ENCODE measurements at regions not wholly inside any gene's neighbourhood (a gene's known extent, or its start where the extent isn't known, plus 50 kb on each side); places are given as distances from the start of the nearest gene placed in this dataset.
"Not testable (repeated sequence)": the region's sequence is repeated elsewhere in the genome, so short reads cannot be mapped to it uniquely, and the experiment has no call there.

DNA sequence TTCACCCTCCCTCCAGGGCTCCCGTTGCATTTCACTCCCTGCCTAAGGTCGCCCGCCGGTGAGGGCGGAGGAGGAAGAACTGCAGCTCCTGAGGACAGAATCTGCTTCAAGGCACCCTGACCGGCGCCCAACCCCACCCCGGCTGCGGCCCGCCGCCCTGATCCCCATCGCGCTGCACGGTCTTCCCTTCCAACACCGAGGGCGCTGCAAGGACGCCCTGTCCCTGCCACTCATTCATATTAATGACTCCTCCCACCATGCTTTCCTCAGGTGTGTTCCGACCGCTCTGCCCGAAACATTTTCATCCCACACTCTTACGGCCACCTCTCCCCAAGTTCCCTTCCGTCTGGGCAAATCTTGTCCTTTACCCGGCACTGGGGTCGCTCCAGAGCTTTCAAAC is 248.6 kb downstream of the SPATA31A1 start:
- H3K27me3 ChIP-seq (ENCODE audit: control insufficient read depth in 1 of 2, insufficient read depth in 2 of 2, low read length in 2 of 2); H3K27ac ChIP-seq (ENCODE audit: low read length); H3K36me3 ChIP-seq (ENCODE audit: control insufficient read depth in 2 of 2, insufficient read depth in 2 of 2, low read length in 2 of 2); H3K9me3 ChIP-seq (ENCODE audit: control insufficient read depth in 2 of 2, low read length in 2 of 2); H3K9ac ChIP-seq (ENCODE audit: low read length in 2 of 2); H3K4me1 ChIP-seq (ENCODE audit: control insufficient read depth, insufficient read depth, low read length); H3K4me3 ChIP-seq (ENCODE audit: low read length in 2 of 2): not testable (repeated sequence)

- not testable (repeated sequence) for H3K4me1 ChIP-seq (ENCODE audit: control insufficient read depth, insufficient read depth, low read length); H3K9me3 ChIP-seq (ENCODE audit: control insufficient read depth in 2 of 2, low read length in 2 of 2); H3K36me3 ChIP-seq (ENCODE audit: control insufficient read depth in 2 of 2, insufficient read depth in 2 of 2, low read length in 2 of 2); H3K4me3 ChIP-seq (ENCODE audit: low read length in 2 of 2); H3K27ac ChIP-seq (ENCODE audit: low read length); H3K27me3 ChIP-seq (ENCODE audit: control insufficient read depth in 1 of 2, insufficient read depth in 2 of 2, low read length in 2 of 2); H3K9ac ChIP-seq (ENCODE audit: low read length in 2 of 2)
Observed at GRCh38 chr9:39611449-39612231, 256.2 kb downstream of the SPATA31A1 start.

DNA sequence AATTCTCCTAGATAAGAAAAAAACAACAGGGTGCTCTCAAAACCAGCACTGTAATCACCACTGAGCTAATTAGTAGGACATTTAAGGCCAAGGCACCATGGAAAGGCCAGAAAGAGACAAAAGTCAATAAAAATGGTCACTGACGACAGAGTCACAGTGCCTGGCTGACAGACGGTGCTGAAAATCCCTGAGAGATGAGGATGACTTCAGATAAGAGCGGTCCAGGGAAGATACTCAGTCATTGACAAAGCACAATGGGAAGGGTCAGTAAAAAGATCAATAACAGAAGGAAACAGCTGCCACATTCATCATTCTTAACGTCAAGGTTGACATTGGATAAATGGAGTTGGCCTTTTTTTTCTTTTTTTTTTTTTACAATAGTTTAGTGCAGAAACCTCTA is 261.0 kb downstream of the SPATA31A1 start:
- not testable (repeated sequence) for H3K4me1 ChIP-seq (ENCODE audit: control insufficient read depth, insufficient read depth, low read length); H3K4me3 ChIP-seq (ENCODE audit: low read length in 2 of 2); H3K27ac ChIP-seq (ENCODE audit: low read length); H3K9ac ChIP-seq (ENCODE audit: low read length in 2 of 2); H3K27me3 ChIP-seq (ENCODE audit: control insufficient read depth in 1 of 2, insufficient read depth in 2 of 2, low read length in 2 of 2); H3K9me3 ChIP-seq (ENCODE audit: control insufficient read depth in 2 of 2, low read length in 2 of 2); H3K36me3 ChIP-seq (ENCODE audit: control insufficient read depth in 2 of 2, insufficient read depth in 2 of 2, low read length in 2 of 2)

- H3K9me3 ChIP-seq (ENCODE audit: control insufficient read depth in 2 of 2, low read length in 2 of 2); H3K4me3 ChIP-seq (ENCODE audit: low read length in 2 of 2); H3K27ac ChIP-seq (ENCODE audit: low read length); H3K4me1 ChIP-seq (ENCODE audit: control insufficient read depth, insufficient read depth, low read length); H3K9ac ChIP-seq (ENCODE audit: low read length in 2 of 2); H3K36me3 ChIP-seq (ENCODE audit: control insufficient read depth in 2 of 2, insufficient read depth in 2 of 2, low read length in 2 of 2); H3K27me3 ChIP-seq (ENCODE audit: control insufficient read depth in 1 of 2, insufficient read depth in 2 of 2, low read length in 2 of 2): not testable (repeated sequence)
Observed at GRCh38 chr9:39624048-39624447, 268.6 kb downstream of the SPATA31A1 start.

DNA sequence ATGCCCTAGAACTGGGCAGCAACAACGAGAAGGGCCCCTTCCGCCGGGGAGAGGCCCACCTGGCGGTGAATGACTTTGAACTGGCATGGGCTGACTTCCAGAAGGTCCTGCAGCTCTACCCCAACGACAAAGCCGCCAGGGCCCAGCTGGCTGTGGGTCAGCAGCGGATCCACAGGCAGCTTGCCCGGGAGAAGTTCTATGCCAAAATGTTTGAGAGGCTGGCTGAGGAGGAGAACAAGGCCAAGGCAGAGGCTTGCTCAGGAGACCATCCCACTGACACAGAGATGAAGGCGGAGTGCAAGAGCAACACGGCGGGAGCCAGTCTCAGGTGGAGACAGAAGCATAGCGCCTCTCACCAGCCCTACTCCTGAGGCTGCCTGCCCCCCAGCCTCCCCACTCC is 276.6 kb downstream of the SPATA31A1 start:
- not testable (repeated sequence) for H3K27ac ChIP-seq (ENCODE audit: low read length); H3K27me3 ChIP-seq (ENCODE audit: control insufficient read depth in 1 of 2, insufficient read depth in 2 of 2, low read length in 2 of 2); H3K4me1 ChIP-seq (ENCODE audit: control insufficient read depth, insufficient read depth, low read length); H3K9ac ChIP-seq (ENCODE audit: low read length in 2 of 2); H3K4me3 ChIP-seq (ENCODE audit: low read length in 2 of 2); H3K36me3 ChIP-seq (ENCODE audit: control insufficient read depth in 2 of 2, insufficient read depth in 2 of 2, low read length in 2 of 2); H3K9me3 ChIP-seq (ENCODE audit: control insufficient read depth in 2 of 2, low read length in 2 of 2)

DNA sequence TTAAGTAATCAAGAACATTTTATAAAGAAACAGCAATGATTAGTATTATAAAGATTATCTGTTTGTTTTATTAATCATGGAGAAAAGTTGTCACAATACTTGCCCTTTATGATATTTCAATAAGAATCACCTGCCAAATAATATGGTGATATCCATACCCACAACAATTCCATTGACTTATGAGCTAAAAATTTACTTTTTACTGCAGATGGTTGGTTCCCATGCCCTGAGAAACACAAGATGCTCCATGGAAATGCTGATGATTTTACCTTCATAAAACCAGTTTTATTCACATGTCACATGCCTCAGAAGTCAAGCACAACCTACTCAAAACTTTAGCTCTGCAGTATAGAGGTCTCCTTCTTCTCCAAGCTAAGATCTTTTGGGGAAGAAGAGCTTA is 293.6 kb downstream of the SPATA31A1 start:
- H3K27ac ChIP-seq (ENCODE audit: low read length); H3K36me3 ChIP-seq (ENCODE audit: control insufficient read depth in 2 of 2, insufficient read depth in 2 of 2, low read length in 2 of 2); H3K27me3 ChIP-seq (ENCODE audit: control insufficient read depth in 1 of 2, insufficient read depth in 2 of 2, low read length in 2 of 2); H3K9me3 ChIP-seq (ENCODE audit: control insufficient read depth in 2 of 2, low read length in 2 of 2); H3K9ac ChIP-seq (ENCODE audit: low read length in 2 of 2); H3K4me1 ChIP-seq (ENCODE audit: control insufficient read depth, insufficient read depth, low read length); H3K4me3 ChIP-seq (ENCODE audit: low read length in 2 of 2): not testable (repeated sequence)

GRCh38 chr9:39656960-39657603 is 301.6 kb downstream of the SPATA31A1 start:
- not testable (repeated sequence) for H3K4me1 ChIP-seq (ENCODE audit: control insufficient read depth, insufficient read depth, low read length); H3K9ac ChIP-seq (ENCODE audit: low read length in 2 of 2); H3K36me3 ChIP-seq (ENCODE audit: control insufficient read depth in 2 of 2, insufficient read depth in 2 of 2, low read length in 2 of 2)

DNA sequence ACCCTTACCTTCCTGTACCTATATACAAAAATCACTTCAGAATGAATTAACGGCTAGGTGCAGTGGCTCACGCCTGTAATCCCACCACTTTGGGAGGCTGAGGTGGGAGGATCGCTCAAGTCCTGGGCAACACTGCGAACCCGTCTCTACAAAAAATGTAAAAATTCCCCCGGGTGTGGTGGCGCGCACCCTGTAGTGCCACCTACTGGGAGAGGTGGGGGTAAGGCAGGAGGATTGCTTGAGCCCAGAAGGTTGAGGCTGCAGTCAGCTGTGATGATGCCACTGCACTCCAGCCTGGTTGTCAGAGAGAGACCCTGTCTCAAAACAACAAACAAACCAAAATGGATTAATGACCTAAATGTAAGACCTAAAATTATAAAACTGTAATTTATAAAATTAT is 307.6 kb downstream of the SPATA31A1 start:
- H3K4me3 ChIP-seq (ENCODE audit: low read length in 2 of 2); H3K4me1 ChIP-seq (ENCODE audit: control insufficient read depth, insufficient read depth, low read length); H3K9ac ChIP-seq (ENCODE audit: low read length in 2 of 2); H3K9me3 ChIP-seq (ENCODE audit: control insufficient read depth in 2 of 2, low read length in 2 of 2); H3K27me3 ChIP-seq (ENCODE audit: control insufficient read depth in 1 of 2, insufficient read depth in 2 of 2, low read length in 2 of 2); H3K27ac ChIP-seq (ENCODE audit: low read length); H3K36me3 ChIP-seq (ENCODE audit: control insufficient read depth in 2 of 2, insufficient read depth in 2 of 2, low read length in 2 of 2): not testable (repeated sequence)

More at GRCh38 chr9:39656960-39657603, 301.6 kb downstream of the SPATA31A1 start:
- H3K4me3 ChIP-seq (ENCODE audit: low read length in 2 of 2); H3K27me3 ChIP-seq (ENCODE audit: control insufficient read depth in 1 of 2, insufficient read depth in 2 of 2, low read length in 2 of 2); H3K9me3 ChIP-seq (ENCODE audit: control insufficient read depth in 2 of 2, low read length in 2 of 2); H3K27ac ChIP-seq (ENCODE audit: low read length): not testable (repeated sequence)

DNA sequence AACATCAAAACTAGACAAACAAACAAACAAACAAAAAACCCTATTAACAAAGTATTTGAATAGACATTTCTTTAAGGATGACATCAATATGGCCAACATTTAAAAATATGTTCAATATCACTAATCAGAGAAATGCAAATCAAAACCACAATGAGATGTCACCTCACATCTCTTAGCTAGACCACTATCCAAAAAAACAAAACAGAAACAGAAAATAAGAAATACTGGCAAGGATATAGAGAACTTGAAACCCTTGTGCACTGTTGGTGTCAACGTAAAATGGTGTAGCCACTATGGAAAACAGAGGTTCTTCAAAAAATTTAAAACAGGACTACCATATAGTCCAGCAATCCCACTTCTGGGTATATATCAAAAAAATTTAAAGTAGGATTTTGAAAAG is 308.2 kb downstream of the SPATA31A1 start:
- H3K36me3 ChIP-seq (ENCODE audit: control insufficient read depth in 2 of 2, insufficient read depth in 2 of 2, low read length in 2 of 2); H3K9ac ChIP-seq (ENCODE audit: low read length in 2 of 2); H3K4me3 ChIP-seq (ENCODE audit: low read length in 2 of 2); H3K4me1 ChIP-seq (ENCODE audit: control insufficient read depth, insufficient read depth, low read length); H3K9me3 ChIP-seq (ENCODE audit: control insufficient read depth in 2 of 2, low read length in 2 of 2); H3K27me3 ChIP-seq (ENCODE audit: control insufficient read depth in 1 of 2, insufficient read depth in 2 of 2, low read length in 2 of 2); H3K27ac ChIP-seq (ENCODE audit: low read length): not testable (repeated sequence)

DNA sequence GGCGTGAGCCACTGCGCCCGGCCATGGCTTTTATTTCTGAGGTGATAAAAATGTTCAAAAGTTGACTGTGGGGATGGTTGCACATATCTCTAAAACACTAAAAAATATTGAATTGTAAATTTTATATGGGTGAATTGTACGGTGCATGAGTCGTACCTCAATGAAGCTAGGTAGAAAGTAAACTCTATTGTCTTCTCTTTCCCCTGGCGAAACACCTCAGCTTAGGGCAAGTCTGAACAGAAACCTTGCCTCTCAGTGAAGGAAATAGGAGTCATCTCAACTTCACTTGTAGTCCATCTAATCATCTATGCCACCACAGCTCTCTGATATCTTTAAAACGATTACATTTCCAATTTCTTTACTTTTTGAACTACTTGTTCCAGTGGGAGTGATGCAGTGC is 309.6 kb downstream of the SPATA31A1 start:
- not testable (repeated sequence) for H3K27ac ChIP-seq (ENCODE audit: low read length); H3K9ac ChIP-seq (ENCODE audit: low read length in 2 of 2); H3K36me3 ChIP-seq (ENCODE audit: control insufficient read depth in 2 of 2, insufficient read depth in 2 of 2, low read length in 2 of 2); H3K4me3 ChIP-seq (ENCODE audit: low read length in 2 of 2); H3K9me3 ChIP-seq (ENCODE audit: control insufficient read depth in 2 of 2, low read length in 2 of 2); H3K4me1 ChIP-seq (ENCODE audit: control insufficient read depth, insufficient read depth, low read length); H3K27me3 ChIP-seq (ENCODE audit: control insufficient read depth in 1 of 2, insufficient read depth in 2 of 2, low read length in 2 of 2)

DNA sequence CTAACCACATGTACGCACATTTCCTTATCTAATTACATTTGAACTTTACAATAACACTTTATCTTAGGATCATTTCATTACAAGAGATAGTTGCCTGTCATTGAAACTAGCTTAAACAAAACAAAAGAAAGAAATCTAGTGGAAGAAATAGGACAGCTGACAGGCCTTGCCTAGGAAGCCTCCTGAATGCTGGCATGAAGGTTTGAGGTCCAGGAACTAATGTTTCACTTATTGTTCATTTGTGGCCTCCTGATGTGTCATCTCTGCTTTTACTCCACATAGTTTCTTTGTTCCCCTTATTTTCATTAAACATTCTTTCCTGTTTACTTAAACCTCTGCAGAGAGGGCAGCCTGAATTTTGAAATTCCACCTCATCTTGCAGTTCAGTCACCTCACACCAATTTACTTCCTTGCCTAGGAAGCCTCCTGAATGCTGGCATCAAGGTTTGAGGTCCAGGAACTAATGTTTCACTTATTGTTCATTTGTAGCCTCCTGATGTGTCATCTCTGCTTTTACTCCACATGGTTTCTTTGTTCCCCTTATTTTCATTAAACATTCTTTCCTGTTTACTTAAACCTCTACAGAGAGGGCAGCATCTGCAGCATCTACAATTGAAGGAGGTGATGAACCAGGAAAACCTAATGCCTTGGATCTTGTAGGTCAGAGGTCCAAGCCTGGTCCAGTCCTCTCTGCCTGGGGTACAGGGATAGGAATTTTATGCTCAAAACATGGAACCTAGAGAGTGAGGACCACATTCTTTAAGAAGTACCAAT is 319.2 kb downstream of the SPATA31A1 start:
- H3K36me3 ChIP-seq (ENCODE audit: control insufficient read depth in 2 of 2, insufficient read depth in 2 of 2, low read length in 2 of 2); H3K9me3 ChIP-seq (ENCODE audit: control insufficient read depth in 2 of 2, low read length in 2 of 2); H3K27ac ChIP-seq (ENCODE audit: low read length); H3K4me1 ChIP-seq (ENCODE audit: control insufficient read depth, insufficient read depth, low read length); H3K9ac ChIP-seq (ENCODE audit: low read length in 2 of 2); H3K4me3 ChIP-seq (ENCODE audit: low read length in 2 of 2); H3K27me3 ChIP-seq (ENCODE audit: control insufficient read depth in 1 of 2, insufficient read depth in 2 of 2, low read length in 2 of 2): not testable (repeated sequence)
